D341Med (cell line): ENCODE measurements at regions not wholly inside any gene's neighbourhood (a gene's known extent, or its start where the extent isn't known, plus 50 kb on each side); places are given as distances from the start of the nearest gene placed in this dataset.
"Not testable (repeated sequence)": the region's sequence is repeated elsewhere in the genome, so short reads cannot be mapped to it uniquely, and the experiment has no call there.

ENCODE experiments used
- DNase-seq: peaks from one replicate; pipeline ENCODE4 v3.0.0; 2012; ENCODE audit warnings: low spot score

DNA sequence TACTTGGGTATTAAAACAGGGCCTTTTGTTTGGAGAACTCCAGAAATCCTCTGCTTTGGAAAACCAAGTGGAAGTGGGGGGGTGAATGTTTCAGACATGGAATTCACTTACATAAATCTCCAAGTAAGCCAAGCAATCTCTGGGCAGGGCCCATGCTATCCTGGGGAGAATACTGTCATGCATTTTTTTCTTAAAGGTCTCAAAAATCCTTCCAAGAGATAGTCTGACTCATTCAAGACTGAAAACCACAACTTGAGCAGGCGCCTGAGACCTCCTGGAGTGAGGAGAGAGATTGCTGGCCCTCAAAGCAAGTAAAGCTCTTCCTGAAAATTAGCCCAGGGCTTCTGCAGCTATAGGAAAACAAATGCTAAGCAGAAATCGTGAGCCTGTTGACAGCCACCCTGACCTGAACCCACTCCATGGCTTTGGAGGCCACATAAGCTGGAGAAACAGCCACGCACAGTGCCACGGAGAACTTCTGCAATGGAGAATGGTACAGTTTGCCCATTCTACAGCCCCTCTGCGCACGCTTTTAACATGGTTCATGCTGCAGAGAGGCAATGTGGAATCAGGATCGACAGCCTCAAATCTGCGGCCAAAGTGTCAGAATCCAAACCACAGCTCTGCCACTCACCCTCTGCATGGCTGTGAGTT lies 203.1 kb upstream of the AUTS2 start:
- DNase-seq = no peak

DNA sequence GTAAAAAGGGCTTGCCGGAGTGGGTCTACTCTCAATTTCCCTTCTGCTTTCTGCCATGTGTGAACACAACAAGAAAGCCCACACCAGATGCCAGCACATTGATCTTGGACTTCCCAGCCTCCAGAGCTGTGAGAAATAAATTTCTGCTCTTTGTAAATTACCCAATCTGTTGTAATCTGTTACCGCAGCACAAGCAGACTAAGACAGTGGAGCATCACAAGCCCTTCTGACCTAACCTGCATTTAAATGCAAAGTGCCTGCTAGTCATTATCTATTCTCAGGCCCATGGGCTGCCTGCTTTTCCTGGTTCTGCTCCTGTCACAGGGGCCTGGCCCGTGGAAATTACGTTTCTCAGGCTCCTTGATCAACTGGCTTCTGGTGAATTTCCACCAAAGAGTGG lies 199.3 kb upstream of the AUTS2 start:
- no peak for DNase-seq

DNA sequence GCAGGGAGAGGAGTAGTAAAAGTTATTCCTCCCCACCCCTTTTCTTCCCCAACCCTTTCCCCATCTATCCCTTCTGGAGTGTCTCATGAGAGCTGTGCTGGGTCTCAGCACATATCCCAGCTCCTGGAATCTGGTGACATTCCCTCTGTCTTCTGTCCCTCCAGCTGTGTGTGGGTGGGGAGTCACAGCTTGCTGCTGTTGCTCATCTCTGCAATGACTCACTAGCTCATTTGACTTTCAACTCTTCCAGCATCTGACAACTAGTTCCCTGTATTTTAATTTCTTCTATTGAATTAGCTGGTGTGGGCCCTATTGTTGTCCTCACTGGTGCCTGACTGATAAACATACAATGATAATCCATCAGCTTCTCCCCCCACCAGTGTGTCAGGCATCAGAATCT lies 198.9 kb upstream of the AUTS2 start:
- no peak for DNase-seq

DNA sequence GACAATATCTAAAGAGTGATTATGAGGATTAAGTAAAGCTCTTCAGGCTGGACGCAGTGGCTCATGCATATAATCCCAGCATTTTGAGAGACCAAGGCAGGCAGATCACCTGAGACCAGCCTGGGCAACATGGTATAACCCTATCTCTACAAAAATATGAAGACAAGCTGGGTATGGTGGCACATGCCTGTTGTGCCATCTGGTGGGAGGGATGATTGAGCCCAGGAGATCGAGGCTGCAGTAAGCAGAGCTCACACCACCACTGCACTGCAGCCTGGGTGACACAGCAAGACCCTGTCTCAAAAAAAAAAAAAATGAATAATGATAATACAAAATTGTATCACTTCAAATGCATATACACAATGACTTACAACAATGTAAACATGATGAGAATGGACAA lies 195.6 kb upstream of the AUTS2 start:
- no peak for DNase-seq

DNA sequence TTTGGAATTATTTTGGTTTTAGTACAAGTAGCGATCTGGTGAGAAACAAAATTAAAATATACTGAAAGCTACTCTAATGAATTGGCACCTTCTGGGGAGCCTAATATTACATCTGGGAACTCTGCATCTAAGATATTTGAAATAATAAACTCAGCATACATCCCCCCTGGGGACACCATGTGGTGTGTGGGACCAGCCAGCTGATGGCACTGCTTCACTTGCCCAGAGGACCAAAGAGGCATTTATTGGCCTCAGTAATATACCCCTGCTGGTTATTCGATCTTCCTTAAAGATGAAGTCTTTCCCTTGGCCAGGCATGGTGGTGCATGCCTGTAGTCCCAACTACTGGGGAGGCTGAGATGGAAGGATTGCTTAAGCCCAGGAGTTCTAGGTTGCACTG lies 195.1 kb upstream of the AUTS2 start:
- peak; percentile 69 for DNase-seq

DNA sequence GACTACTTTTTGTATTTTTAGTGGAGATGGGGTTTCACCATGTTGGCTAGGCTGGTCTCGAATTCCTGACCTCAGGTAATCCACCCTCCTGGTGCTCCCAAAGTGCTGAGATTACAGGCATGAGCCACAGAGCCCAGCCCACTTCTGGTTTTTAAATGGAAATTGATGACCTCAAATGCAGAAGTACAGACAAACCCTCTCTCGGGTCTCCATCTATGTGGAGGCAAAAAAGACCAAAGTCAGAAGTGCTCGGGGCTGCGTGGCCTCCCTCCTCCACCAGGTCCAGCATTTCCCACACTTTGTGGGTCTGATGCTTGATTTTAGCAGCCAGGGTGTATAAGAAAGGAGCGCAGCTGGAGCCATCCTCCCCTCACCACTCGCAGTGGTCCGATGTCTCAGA lies 187.3 kb upstream of the AUTS2 start:
- DNase-seq = no peak

DNA sequence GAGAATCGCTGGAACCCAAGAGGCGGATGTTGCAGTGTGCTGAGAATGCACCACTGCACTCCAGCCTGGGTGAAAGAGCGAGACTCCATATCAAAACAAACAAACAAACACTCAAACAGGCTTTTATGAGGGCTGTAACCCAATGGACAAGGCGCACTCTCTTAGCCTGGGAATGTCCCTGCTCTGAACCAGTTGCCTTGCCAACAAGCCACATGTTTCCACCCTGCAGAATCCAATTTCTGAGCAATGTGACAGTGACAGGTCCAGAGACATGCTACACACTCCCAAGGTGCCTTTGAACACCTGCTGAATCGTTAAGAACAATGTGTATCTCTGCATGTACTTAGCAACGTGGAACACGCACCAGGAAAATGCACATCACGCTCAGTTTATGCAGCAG lies 186.8 kb upstream of the AUTS2 start:
- no peak for DNase-seq

DNA sequence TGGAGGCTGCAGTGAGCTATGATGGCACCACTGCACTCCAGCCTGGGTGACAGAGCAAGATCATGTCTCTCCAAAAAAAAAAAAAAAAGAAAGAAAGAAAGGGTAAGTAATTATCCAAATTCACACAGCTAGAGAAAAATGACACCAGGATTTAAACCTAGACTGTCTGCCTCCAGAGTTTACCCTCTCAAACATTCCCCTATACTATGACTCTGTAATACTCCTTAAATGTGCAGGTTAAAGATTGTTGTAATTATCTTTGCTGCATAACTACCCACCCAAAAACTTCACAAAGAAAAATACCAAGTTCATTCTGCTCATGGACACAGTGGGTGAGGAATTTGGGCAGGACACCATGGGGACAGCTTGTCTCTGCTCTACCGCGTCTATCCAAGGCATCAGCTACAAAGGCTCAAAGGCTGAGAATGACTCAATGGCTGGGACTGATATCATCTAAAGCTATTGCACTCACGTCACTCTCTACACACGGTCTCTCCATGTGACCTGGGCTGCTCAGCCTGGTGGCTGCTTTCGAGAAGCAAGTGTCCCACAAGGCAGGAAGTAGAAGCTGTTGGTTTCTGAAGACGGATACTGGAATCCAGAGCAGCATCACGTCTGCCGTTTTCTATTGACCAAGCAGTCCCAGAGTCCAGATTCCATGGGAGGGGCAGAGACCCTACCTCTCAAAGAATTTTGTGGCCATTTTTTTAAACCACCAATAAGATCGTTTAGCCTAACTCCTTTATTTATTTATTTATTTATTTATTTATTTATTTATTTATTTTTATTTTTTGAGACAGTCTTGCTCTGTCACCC lies 185.7 kb upstream of the AUTS2 start:
- DNase-seq = no peak

DNA sequence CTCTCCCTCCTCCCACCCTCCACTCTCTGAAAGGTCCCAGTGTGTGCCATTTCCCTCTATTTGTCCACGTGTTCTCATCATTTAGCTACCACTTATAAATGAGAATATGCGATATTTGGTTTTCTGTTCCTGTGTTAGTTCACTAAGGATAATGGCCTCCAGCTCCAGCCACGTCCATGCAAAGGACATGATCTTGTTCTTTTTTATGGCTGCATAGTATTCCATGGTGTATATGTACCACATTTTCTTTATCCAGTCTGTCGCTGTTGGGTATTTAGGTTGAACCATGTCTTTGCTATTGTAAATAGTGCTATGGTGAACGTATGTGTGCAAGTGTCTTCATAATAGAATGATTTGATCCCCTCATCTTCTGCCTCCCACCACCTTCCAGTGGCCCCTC lies 183.7 kb upstream of the AUTS2 start:
- no peak for DNase-seq

DNA sequence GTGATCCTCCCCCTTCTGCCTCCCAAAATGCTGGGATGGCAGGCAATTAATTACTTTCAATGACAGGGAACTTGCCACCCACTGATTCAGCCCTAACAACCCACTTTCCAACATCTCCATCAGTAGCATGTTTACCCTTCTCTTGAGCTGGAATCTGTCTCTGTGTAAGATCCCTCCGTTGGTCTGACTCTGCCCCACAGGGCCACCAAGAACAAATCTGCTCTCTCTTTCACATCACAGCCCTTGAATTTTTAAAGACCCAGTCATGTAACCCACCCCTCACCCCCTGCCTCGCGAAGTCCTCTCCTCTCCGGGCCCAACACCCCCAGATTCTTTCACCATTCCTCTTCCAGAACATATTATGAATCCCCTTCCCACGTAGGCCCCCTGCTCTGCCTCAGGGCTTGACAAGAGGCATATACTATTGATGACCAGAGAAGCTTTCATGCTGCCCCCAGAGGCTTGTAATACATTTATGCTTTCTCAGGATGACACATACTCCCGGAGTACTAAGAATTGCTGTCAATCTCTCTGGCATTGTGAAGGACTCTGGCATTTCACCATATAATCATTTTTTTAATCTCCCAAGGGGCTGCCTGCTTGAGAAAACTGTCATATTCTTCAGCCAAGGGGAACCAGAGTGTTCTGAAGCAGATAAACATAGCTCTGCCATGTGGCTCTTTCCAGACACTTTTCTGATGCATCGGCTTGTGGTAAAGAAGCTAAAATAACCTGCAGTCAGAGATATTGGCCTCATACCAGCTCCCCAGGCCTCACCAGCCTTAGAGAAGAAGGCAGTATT lies 179.2 kb upstream of the AUTS2 start:
- no peak for DNase-seq

DNA sequence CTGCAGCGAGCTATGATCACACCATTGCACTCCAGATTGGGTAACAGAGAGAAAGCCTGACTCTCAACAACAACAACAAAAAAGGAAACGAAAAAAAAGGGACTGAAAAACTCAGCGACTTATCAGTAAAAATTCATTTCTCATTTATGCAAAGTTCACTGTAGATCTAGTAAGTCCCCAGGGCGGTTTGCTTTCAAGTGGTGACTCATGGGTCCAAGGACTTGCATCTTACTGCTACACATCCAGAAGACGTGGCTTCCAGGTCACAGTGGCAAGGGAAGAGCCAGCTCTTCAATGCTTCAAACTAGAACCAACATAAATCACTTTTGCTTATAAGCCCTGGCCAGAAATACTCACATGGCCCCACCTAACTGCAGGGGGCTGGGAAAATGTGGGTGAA lies 178.3 kb upstream of the AUTS2 start:
- DNase-seq = no peak

DNA sequence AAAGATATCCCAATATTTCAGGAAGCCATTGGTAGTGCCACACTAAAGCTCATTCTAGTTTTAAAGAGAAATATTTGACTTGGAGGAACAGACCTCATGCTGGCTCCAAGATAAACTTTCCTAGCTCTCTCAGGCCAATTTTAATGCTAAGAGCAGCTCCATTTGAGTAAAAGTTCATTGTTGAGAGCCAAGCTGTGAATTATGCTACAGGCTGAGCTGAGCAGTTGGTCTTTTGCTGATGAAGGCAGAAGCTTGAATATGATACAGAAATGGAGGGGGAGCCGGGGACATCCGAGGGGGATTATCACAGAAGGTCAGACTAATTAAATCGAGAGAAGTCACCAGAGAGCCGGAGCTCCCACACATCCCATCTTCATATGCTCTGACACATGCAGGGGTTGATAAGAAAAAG lies 175.7 kb upstream of the AUTS2 start:
- no peak for DNase-seq

DNA sequence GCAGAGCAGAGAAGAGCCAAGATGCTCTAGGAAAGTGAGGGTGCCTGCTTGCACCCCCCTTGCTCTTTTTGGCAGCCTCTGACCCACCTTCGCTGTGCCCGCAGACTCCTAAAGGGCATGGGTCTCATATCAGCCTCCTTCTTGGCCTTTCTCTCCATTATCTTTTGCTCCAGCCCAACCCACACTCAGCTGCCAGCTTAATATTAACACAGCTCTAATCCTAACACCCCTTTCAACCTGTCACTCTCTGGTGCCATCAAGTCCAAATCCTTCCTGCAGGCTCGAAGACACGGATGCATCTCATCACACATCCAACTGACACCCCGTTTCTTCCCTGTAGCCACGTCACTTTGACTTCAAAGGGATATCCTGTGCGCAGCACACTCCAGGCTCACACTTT lies 171.6 kb upstream of the AUTS2 start:
- no peak for DNase-seq

DNA sequence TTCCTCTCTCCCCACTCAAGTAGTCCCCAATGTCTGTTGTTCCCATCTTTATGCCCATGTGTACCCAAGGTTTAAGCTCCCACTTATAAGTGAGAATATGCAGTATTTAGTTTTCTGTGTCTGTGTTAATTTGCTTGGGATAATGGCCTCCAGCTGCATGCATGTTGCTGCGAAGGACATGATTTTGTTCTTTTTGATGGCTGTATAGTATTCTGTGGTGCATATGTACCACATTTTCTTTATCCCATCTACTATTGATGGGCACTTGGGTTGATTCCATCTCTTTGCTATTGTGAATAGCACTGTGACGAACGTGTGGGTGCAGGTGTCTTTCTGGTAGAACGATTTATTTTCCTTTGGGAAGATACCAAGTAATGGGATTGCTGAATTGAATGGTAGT lies 170.2 kb upstream of the AUTS2 start:
- DNase-seq = no peak

DNA sequence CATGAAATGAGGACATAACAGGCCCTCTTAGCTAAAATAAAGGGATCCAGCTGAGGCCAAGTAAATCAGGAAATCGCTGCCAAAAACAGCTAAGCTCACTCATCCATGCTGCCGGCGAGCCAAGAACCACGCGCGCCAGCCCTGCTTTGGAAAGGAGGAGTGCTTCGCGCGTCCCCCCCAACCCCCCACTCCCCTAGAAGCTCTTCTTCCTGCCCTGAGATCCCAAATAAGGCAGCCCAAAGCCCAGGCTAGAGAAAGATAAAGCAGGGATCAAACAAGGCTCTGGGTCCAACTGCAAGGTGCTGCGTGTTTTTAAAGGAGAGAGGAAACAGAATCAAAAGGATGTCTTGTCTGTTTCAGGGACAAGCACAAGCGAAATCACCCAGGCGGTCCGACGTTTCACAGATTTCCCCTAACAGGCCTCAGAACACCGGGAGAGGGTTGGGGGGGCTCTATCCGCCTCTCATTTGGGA lies 168.3 kb upstream of the AUTS2 start:
- peak; percentile 55 for DNase-seq

DNA sequence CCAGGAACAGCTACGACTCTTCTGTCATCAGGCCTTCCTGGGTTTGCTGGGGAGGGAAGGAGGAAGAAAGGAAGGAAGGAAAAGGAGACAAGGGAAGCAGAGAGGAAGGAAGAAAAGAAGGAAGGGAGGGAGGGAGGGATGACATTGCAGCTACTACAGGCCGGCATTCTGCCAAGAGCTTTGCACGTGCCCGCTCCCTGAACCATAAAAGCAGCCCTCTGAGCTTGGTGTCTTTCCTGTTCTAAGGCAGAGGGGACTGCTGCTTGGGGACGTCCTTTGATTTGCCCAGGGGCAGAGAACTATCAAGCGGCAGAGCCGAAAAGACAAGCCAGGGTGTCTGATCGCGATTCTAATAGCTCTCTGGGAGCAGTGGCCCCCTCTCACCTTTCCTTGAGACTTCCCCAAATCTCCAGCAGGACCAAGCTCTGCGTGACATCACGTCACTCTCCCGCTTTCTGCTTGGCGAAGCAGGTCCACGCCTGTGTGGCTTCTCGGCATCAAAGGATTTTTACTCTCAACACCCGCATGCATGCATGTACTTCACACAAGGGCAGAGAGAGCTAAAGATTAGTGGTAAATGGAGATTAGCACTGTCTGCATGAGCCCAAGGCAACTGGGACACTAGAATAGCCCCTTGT lies 167.8 kb upstream of the AUTS2 start:
- peak; percentile 52 for DNase-seq

DNA sequence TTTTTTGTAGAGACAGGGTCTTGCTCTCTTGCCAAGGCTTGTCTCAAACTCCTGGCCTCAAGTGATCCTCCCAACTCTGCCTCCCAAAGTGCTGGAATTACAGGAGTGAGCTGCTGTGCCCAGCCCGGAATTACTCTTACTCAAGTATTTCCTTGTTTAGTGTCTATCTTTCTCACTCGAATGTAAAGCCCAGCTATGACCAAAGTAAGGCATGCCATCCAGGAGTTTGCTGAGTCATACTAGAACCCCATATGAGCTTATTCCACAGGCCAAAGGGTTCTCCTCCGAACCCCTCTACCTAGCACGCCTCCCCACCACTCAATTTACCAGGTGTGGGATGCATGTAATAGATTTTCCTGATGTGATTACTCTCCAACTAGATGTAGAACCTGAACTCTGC lies 166.6 kb upstream of the AUTS2 start:
- DNase-seq = no peak

DNA sequence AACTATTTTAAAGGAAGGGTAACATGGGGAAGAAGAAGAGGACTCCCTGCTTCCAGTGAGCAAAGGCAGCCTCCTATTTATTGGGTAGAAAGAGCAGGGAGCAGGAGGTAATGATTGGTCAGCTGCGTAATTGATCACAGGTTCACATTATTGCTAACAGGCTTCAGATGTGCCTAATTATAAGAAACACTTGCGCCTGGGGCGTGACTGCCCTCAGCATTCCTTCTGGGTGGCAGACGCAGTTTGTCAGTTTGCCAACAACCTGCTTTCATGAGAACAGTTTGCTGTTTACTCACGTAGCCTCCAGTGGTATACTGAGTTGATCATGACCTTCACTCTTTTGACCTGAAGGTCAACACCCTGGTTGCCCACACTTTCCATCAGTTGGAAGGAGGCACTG lies 166.0 kb upstream of the AUTS2 start:
- DNase-seq = not testable (repeated sequence)

DNA sequence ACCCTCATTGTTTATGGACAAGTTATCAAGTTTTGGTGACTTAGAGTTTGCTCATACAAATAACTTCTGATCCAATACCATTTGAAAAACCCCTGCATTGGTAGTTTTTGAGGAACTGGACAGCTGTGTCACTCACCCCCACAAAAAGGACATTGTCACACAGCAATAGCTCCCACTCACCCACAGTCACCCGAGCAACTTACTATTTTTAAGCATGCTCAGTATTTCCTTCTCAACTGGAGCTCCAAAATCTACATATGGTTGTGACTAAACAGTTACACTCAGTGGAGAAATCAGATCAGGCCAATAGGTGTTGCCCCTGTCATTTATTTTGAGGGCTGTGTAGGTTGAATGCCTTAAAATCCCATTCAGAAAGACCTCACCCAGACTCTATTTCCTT lies 165.2 kb upstream of the AUTS2 start:
- no peak for DNase-seq

DNA sequence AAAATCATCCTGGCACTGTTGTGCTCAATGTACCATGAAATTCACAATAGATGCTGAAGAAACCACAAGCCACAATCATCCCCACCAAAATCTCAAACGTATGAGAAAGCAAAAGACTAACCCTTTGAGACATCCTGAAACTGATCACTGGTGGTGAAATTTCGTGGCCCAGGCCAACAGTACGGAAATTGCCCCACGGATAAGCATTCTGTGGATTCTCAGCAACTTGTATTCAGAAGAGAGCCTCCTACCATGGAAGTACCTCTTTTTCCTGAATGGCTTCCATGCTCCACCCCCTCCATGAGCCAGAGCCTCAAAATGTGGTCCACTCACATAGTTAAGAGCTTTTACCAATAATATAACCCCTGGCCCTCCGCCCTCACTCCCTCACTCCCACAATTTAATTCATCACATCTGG lies 163.9 kb upstream of the AUTS2 start:
- no peak for DNase-seq

DNA sequence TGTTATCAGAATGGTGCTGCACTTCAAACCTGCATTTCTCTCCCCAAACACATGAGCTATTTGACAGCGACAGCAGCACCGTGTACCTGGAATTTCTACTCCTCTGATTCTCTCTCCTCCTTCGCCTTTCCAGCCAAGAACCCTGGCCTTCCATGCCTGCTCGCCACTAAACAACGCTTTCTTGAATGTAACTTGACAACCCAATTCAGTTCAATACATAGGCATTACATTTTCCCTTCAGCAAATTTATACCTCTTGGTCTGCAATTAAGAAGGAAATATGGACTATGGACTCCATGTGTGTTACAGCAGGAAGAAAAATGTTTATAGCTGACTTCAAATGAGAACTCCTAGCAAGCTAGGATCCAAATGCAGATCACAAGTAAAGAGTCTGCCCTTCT lies 162.6 kb upstream of the AUTS2 start:
- DNase-seq = no peak

DNA sequence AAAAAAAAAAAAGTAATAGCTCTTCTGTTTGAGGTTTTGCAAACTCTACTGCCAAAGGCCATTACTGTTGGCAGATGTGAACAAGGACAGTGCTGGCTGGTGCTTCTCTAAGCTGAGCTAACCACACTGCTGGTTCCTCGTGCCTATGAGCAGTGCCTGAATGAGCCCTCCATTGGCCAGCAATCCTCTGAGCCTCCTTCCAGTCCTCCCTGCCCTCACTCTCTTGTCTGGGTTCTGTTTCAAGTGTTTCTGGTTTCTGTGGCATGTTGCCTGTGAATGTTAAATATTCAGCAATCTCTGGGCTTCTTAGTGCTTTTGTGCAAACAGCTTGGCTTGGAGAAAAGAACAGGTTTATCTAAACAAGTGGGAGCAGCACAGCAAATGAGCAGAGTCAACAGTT lies 161.3 kb upstream of the AUTS2 start:
- no peak for DNase-seq
